ENCODE measurements at regions not wholly inside any gene's neighbourhood (a gene's known extent, or its start where the extent isn't known, plus 50 kb on each side); places are given as distances from the start of the nearest gene placed in this dataset.

DNA sequence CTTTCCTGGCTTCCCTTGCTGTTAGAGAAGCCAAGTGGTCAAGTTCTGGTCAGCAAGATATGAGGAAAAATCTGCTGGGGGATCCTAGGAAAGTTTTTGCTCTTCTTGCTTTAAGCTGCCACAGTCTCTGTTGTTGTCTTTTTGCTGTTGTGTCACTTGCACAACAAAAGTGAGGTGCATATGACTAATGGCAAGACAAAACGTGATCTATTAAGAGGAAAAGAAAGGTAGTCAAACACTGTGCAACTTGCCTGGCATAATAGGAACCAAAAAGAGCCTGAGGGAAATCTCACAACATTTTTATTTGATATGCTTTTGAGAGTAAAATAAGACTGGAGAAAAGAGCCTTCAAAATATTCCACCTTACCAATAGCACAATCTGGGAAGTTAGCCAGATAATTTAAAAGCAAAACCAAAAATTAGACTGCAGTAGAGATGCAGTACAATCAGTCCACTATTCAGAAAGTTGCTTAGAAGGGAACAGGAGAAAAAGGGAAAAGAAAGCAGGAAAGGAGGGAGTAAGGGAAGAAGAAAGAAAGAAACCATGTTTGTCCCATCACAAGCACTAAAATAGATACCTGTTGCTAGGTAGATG is 110.0 kb upstream of the SLC4A7 start:
- peaks cover 0 to 8% (median 6%) of the 10 kb centered on the region in 3 donors for H3K4me1 ChIP-seq (ENCODE audit: control insufficient read depth in 3 of 3, insufficient read depth in 3 of 3, low read length in 3 of 3)
- no peaks in the 10 kb centered on the region for H3K9me3 ChIP-seq (ENCODE audit: control insufficient read depth in 3 of 3, low read length in 3 of 3)
- H3K36me3 ChIP-seq (ENCODE audit: control insufficient read depth in 3 of 3, insufficient read depth in 3 of 3, low read length in 3 of 3), result no peaks in the 10 kb centered on the region
- no peak overlapping the region for H3K4me3 ChIP-seq (ENCODE audit: low read length in 3 of 3)
- H3K27ac ChIP-seq (ENCODE audit: low read depth, low read length), result no peak overlapping the region
- no peaks in the 10 kb centered on the region for H3K27me3 ChIP-seq (ENCODE audit: control insufficient read depth in 3 of 3, insufficient read depth in 3 of 3, low read length in 3 of 3)
- H3K9ac ChIP-seq (ENCODE audit: low read depth in 1 of 3, low read length in 3 of 3), result no peak overlapping the region

DNA sequence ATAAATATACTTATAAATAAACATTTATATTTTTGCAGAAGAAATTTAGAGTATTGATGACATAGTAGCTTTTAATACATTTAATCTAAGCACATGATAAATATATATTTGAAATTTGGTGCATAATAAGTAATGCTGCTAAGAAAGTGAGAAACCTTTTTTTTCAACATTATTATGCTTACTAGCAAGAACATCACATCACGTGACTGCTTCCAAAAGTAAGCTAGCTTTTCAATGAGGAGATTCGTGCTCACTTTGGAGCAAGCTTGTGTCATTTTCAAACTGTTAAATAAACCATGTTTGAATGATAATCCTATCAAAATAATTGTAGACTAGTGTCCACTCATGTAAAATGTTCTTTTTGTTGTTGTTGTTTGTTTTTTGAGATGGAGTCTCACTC is 109.0 kb upstream of the SLC4A7 start:
- H3K27me3 ChIP-seq (ENCODE audit: control insufficient read depth in 3 of 3, insufficient read depth in 3 of 3, low read length in 3 of 3), result no peaks in the 10 kb centered on the region
- no peak overlapping the region for H3K4me3 ChIP-seq (ENCODE audit: low read length in 3 of 3)
- H3K36me3 ChIP-seq (ENCODE audit: control insufficient read depth in 3 of 3, insufficient read depth in 3 of 3, low read length in 3 of 3), result no peaks in the 10 kb centered on the region
- no peak overlapping the region for H3K9ac ChIP-seq (ENCODE audit: low read depth in 1 of 3, low read length in 3 of 3)
- H3K4me1 ChIP-seq (ENCODE audit: control insufficient read depth in 3 of 3, insufficient read depth in 3 of 3, low read length in 3 of 3), result peaks cover 0 to 8% (median 6%) of the 10 kb centered on the region in 3 donors
- H3K27ac ChIP-seq (ENCODE audit: low read depth, low read length), result no peak overlapping the region
- H3K9me3 ChIP-seq (ENCODE audit: control insufficient read depth in 3 of 3, low read length in 3 of 3), result no peaks in the 10 kb centered on the region

GRCh38 chr3:27591312-27592210 is 107.4 kb upstream of the SLC4A7 start:
- no peaks in the 10 kb centered on the region for H3K27me3 ChIP-seq (ENCODE audit: control insufficient read depth in 3 of 3, insufficient read depth in 3 of 3, low read length in 3 of 3)
- no peaks in the 10 kb centered on the region for H3K9me3 ChIP-seq (ENCODE audit: control insufficient read depth in 3 of 3, low read length in 3 of 3)
- H3K9ac ChIP-seq (ENCODE audit: low read depth in 1 of 3, low read length in 3 of 3), result no peak overlapping the region
- no peaks in the 10 kb centered on the region for H3K36me3 ChIP-seq (ENCODE audit: control insufficient read depth in 3 of 3, insufficient read depth in 3 of 3, low read length in 3 of 3)
- H3K27ac ChIP-seq (ENCODE audit: low read depth, low read length), result peak overlapping the region; percentile 76
- peak overlapping the region in 1 of 3 donors; percentile 16 for H3K4me3 ChIP-seq (ENCODE audit: low read length in 3 of 3)
- H3K4me1 ChIP-seq (ENCODE audit: control insufficient read depth in 3 of 3, insufficient read depth in 3 of 3, low read length in 3 of 3), result peaks cover 0 to 8% (median 6%) of the 10 kb centered on the region in 3 donors

- Histone ChIP-seq H3K27me3 (ENCODE audit: control insufficient read depth in 3 of 3, insufficient read depth in 3 of 3, low read length in 3 of 3) (no peaks in the 10 kb centered on the region), H3K9me3 (ENCODE audit: control insufficient read depth in 3 of 3, low read length in 3 of 3) (no peaks in the 10 kb centered on the region), H3K9ac (ENCODE audit: low read depth in 1 of 3, low read length in 3 of 3) (no peak overlapping the region), H3K4me3 (ENCODE audit: low read length in 3 of 3) (peak overlapping the region in 1 of 3 donors; percentile 16), H3K27ac (ENCODE audit: low read depth, low read length) (peak overlapping the region; percentile 76), H3K4me1 (ENCODE audit: control insufficient read depth in 3 of 3, insufficient read depth in 3 of 3, low read length in 3 of 3) (peaks cover 0 to 8% (median 6%) of the 10 kb centered on the region in 3 donors), H3K36me3 (ENCODE audit: control insufficient read depth in 3 of 3, insufficient read depth in 3 of 3, low read length in 3 of 3) (no peaks in the 10 kb centered on the region)
These were observed 106.5 kb upstream of the SLC4A7 start for GRCh38 chr3:27590437-27591298.

DNA sequence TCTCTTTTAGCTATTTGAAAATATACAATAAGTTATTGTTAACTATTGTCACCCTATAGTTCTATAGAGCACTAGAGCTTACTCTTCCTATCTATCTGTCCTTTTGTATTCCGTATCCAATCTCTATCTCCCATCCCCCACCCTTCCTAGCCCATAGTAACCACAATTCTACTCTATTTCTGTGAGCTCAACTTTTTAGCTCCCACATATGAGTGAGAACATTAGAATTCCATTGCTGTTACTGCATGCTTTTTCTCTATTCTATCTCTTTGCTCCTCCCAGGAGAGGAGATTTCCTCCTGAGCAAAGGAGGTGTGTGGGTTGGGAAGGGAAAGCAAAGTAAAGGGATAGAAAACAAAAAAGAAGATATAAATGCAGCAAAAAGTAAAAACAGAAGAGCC is 105.6 kb upstream of the SLC4A7 start:
- Histone ChIP-seq H3K36me3 (ENCODE audit: control insufficient read depth in 3 of 3, insufficient read depth in 3 of 3, low read length in 3 of 3) (no peaks in the 10 kb centered on the region), H3K27me3 (ENCODE audit: control insufficient read depth in 3 of 3, insufficient read depth in 3 of 3, low read length in 3 of 3) (no peaks in the 10 kb centered on the region), H3K4me1 (ENCODE audit: control insufficient read depth in 3 of 3, insufficient read depth in 3 of 3, low read length in 3 of 3) (peaks cover 0 to 8% (median 6%) of the 10 kb centered on the region in 3 donors), H3K27ac (ENCODE audit: low read depth, low read length) (peak overlapping the region; percentile 76), H3K9ac (ENCODE audit: low read depth in 1 of 3, low read length in 3 of 3) (no peak overlapping the region), H3K4me3 (ENCODE audit: low read length in 3 of 3) (no peak overlapping the region), H3K9me3 (ENCODE audit: control insufficient read depth in 3 of 3, low read length in 3 of 3) (no peaks in the 10 kb centered on the region)

- Histone ChIP-seq H3K9ac (ENCODE audit: low read depth in 1 of 3, low read length in 3 of 3) (no peak overlapping the region), H3K27ac (ENCODE audit: low read depth, low read length) (no peak overlapping the region), H3K4me1 (ENCODE audit: control insufficient read depth in 3 of 3, insufficient read depth in 3 of 3, low read length in 3 of 3) (no peaks in the 10 kb centered on the region), H3K27me3 (ENCODE audit: control insufficient read depth in 3 of 3, insufficient read depth in 3 of 3, low read length in 3 of 3) (no peaks in the 10 kb centered on the region), H3K36me3 (ENCODE audit: control insufficient read depth in 3 of 3, insufficient read depth in 3 of 3, low read length in 3 of 3) (no peaks in the 10 kb centered on the region), H3K4me3 (ENCODE audit: low read length in 3 of 3) (no peak overlapping the region), H3K9me3 (ENCODE audit: control insufficient read depth in 3 of 3, low read length in 3 of 3) (no peaks in the 10 kb centered on the region)
These were observed 101.2 kb upstream of the SLC4A7 start for GRCh38 chr3:27585429-27585828.

DNA sequence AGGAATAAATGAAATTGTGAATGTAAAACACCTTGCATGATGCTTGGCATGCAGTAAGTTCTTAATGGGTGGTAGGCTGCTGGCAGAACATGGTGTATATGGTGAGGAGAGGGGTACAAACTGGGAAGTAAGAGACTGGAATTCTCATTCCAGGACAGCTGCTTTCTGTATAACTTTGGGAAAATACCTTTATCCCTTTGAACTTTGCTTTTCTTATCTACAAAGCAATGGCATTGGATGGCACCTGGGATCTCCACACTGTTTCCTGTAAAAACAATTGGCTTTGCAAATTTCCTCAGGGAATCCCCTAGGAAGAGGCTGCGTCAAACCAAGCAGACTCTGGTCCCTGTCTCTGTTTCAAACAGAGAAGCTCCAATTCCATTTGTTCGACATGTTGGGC is 100.7 kb upstream of the SLC4A7 start:
- H3K27ac ChIP-seq (ENCODE audit: low read depth, low read length), result no peak overlapping the region
- no peaks in the 10 kb centered on the region for H3K36me3 ChIP-seq (ENCODE audit: control insufficient read depth in 3 of 3, insufficient read depth in 3 of 3, low read length in 3 of 3)
- no peaks in the 10 kb centered on the region for H3K27me3 ChIP-seq (ENCODE audit: control insufficient read depth in 3 of 3, insufficient read depth in 3 of 3, low read length in 3 of 3)
- H3K4me1 ChIP-seq (ENCODE audit: control insufficient read depth in 3 of 3, insufficient read depth in 3 of 3, low read length in 3 of 3), result no peaks in the 10 kb centered on the region
- no peaks in the 10 kb centered on the region for H3K9me3 ChIP-seq (ENCODE audit: control insufficient read depth in 3 of 3, low read length in 3 of 3)
- no peak overlapping the region for H3K9ac ChIP-seq (ENCODE audit: low read depth in 1 of 3, low read length in 3 of 3)
- H3K4me3 ChIP-seq (ENCODE audit: low read length in 3 of 3), result no peak overlapping the region

DNA sequence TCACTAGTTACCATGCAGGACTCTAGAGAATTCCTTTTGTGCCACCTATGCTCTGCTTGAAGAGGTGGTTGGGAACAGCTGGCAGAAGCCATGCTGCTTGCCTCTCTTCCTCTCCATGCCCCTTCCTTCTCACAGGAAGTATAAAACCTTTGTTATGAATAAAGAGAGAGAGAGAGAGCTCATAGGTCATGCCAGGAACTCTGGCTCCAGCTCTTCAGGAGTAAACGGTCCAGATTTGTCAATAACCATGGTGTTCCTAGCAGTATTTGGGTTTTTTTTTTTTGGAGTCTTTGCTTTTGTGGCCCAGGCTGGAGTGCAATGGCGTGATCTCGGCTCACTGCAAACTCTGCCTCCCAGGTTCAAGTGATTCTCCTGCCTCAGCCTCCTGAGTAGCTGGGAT is 97.7 kb upstream of the SLC4A7 start:
- Histone ChIP-seq H3K27ac (ENCODE audit: low read depth, low read length) (no peak overlapping the region), H3K36me3 (ENCODE audit: control insufficient read depth in 3 of 3, insufficient read depth in 3 of 3, low read length in 3 of 3) (no peaks in the 10 kb centered on the region), H3K9ac (ENCODE audit: low read depth in 1 of 3, low read length in 3 of 3) (no peak overlapping the region), H3K27me3 (ENCODE audit: control insufficient read depth in 3 of 3, insufficient read depth in 3 of 3, low read length in 3 of 3) (no peaks in the 10 kb centered on the region), H3K9me3 (ENCODE audit: control insufficient read depth in 3 of 3, low read length in 3 of 3) (no peaks in the 10 kb centered on the region), H3K4me3 (ENCODE audit: low read length in 3 of 3) (no peak overlapping the region), H3K4me1 (ENCODE audit: control insufficient read depth in 3 of 3, insufficient read depth in 3 of 3, low read length in 3 of 3) (peaks cover 0 to 3% (median 0%) of the 10 kb centered on the region in 3 donors)

GRCh38 chr3:27578032-27578431 is 93.8 kb upstream of the SLC4A7 start:
- Histone ChIP-seq H3K9ac (ENCODE audit: low read depth in 1 of 3, low read length in 3 of 3) (no peak overlapping the region), H3K9me3 (ENCODE audit: control insufficient read depth in 3 of 3, low read length in 3 of 3) (no peaks in the 10 kb centered on the region), H3K27ac (ENCODE audit: low read depth, low read length) (peak overlapping the region; percentile 61), H3K36me3 (ENCODE audit: control insufficient read depth in 3 of 3, insufficient read depth in 3 of 3, low read length in 3 of 3) (no peaks in the 10 kb centered on the region), H3K4me1 (ENCODE audit: control insufficient read depth in 3 of 3, insufficient read depth in 3 of 3, low read length in 3 of 3) (peaks cover 0 to 3% (median 0%) of the 10 kb centered on the region in 3 donors), H3K27me3 (ENCODE audit: control insufficient read depth in 3 of 3, insufficient read depth in 3 of 3, low read length in 3 of 3) (no peaks in the 10 kb centered on the region), H3K4me3 (ENCODE audit: low read length in 3 of 3) (no peak overlapping the region)
